ENCODE measurements at regions not wholly inside any gene's neighbourhood (a gene's known extent, or its start where the extent isn't known, plus 50 kb on each side); places are given as distances from the start of the nearest gene placed in this dataset.
A peak's percentile ranks its signal among the peaks of the same experiment; 100 is the strongest.

DNA sequence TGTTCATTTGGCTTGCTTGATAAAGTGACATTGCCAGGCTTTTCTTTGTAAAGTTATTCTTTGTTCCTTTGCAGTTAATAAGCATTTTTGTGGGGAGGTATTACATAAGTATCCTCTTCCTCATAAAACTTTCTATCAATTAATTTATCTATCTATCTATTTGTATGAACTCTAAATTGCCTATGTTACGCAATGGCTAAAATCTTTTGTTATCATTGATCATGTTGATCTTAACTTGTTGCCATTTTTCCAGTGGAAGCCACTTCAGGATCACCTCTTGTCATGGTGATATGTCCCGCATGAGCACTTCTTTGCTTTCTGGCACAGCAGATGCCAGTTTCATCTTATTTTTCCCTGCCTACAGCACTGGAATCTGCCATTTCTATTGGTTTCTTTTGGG lies 436.7 kb upstream of the KIF2A start:
- no peak overlapping the region for H3K4me3 ChIP-seq (ENCODE audit: low read length)
- TF ChIP-seq, protein P1, sequence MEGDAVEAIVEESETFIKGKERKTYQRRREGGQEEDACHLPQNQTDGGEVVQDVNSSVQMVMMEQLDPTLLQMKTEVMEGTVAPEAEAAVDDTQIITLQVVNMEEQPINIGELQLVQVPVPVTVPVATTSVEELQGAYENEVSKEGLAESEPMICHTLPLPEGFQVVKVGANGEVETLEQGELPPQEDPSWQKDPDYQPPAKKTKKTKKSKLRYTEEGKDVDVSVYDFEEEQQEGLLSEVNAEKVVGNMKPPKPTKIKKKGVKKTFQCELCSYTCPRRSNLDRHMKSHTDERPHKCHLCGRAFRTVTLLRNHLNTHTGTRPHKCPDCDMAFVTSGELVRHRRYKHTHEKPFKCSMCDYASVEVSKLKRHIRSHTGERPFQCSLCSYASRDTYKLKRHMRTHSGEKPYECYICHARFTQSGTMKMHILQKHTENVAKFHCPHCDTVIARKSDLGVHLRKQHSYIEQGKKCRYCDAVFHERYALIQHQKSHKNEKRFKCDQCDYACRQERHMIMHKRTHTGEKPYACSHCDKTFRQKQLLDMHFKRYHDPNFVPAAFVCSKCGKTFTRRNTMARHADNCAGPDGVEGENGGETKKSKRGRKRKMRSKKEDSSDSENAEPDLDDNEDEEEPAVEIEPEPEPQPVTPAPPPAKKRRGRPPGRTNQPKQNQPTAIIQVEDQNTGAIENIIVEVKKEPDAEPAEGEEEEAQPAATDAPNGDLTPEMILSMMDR (conservative IDR thresholded peaks at IDR 0.05; ENCODE audit: low read depth, low read length), result no peak
- DNase-seq (ENCODE audit: low read depth), result no peak

DNA sequence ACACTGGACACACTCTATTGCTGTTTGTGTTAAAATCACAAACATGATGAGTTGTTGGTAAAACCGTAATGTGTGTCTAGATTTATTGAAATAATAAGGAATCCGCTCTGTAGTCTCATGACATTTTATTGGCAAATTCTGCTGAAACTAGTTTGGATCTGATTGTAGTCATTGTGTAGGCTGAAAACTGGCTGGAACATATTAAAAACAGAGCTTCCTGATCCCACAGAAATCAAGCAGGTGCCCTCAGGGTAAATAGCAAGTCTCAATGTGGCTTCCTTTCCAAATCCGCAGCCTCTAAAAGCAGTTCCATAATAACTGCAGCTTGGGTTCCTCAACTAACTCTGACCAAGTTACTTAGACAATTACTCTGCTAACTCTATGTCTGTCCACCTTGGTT lies 427.5 kb upstream of the KIF2A start:
- DNase-seq (ENCODE audit: low read depth), result no peak
- TF ChIP-seq, protein P1 (conservative IDR thresholded peaks at IDR 0.05; ENCODE audit: low read depth, low read length), result no peak
- no peak overlapping the region for H3K4me3 ChIP-seq (ENCODE audit: low read length)

DNA sequence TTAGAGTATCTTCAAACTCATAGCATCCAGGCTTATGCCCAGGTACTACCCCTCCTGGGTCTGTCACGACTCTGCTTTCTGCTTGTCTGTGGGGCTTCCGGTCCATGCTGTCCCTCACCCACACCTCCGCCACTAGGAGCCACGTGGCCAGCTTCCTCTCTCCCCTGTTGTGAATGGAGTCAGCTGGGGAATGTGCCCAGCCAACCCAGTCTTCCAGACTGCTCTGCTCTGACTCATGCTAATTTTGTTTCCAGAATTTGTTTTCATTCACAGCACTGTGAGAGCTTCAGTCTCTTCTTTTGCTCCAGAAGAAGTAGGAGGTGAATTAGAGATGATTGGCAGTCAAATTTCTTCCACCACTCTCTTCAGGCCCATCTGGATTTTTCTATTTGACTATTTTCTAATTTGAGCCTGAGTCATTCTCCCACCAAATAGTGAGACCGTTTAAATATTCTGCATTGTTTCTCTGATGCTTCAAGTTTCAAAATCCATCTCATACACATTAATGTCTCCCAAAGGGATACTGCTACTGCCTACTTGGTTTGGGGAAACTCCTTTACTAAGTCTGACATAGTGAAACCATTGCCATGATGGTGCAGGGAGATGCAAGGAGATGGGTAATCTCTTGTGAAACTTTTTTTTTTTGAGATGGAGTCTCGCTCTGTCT lies 424.1 kb upstream of the KIF2A start:
- H3K4me3 ChIP-seq (ENCODE audit: low read length), result no peak overlapping the region
- TF ChIP-seq, protein P1 (conservative IDR thresholded peaks at IDR 0.05; ENCODE audit: low read depth, low read length), result no peak
- DNase-seq (ENCODE audit: low read depth), result peak; percentile 11

DNA sequence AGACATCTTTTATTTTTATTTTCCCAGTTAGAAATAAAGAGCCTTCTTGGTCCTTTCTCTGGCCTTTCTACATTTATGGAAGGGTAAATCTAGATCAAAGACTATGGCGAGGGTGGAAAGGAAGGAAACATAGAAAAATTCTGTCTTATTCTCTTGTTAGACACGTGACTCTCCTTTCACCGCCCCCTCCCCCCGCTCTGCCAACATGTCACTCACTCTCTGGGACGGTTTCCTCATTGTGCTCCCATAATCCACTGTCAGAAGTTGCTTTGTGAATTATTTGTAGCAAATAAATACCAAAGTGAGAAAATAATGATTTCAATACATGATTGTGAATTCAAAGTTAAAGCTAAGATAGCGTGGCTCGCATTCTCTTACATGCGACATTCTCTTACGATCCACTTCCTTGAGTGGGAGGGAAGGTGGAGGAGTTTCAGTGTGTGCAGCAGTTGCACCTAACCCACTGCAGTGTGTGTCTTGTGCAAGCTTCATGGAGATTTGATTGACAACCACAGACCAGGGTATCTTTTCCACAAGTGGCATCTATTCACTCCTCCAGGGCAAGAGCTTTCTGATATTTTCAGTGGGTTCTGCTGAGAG lies 423.0 kb upstream of the KIF2A start:
- TF ChIP-seq, protein P1 (conservative IDR thresholded peaks at IDR 0.05; ENCODE audit: low read depth, low read length), result no peak
- no peak for DNase-seq (ENCODE audit: low read depth)
- no peak overlapping the region for H3K4me3 ChIP-seq (ENCODE audit: low read length)

DNA sequence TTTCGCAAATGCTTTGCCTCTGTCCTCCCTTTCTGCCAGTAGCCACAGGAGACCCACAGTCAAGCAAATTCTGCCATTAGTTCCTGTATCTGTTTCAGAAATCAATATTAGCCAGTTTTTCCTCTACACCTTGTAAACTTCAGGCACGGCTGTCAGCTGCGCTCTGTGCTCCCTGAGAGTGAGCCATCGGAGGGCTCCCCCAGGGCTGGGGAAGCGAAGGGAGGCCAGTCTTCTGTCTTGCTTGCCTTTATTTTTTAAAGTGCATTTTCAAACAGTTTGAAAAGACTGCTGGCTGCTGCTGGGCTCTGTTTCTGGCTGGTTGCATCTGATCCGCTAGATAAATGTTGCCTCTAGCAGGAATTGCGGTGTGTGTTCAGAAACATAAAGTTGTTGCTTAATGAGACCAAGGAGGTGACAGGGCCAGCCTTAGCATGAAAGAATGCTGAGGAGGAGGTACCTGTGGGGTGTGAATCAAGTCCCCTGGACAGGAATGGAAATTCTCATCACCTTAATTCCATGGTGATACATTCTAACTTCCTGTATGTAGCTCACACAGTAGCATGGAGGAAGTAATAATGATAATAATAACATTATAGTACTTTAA lies 421.7 kb upstream of the KIF2A start:
- H3K4me3 ChIP-seq (ENCODE audit: low read length), result no peak overlapping the region

DNA sequence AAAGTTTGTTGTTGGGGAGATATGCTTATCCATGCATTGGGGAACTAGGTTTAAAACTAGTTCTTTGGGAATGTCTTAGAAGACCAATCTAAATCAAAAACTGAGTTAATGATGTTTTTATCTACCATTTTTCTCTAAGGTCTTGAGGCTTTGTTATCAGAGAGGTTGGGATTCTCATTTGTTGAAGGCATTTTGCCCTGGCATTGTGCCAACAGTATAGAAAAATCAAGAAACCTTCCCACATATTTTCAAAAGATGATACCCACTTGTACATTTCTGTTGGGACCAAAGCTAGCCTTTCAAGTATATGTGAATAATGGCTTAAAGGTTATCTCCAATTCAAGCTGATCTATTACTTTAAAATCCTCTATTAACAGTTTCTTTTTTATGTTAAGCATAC lies 419.8 kb upstream of the KIF2A start:
- TF ChIP-seq, protein P1 (conservative IDR thresholded peaks at IDR 0.05; ENCODE audit: low read depth, low read length), result no peak
- no peak overlapping the region for H3K4me3 ChIP-seq (ENCODE audit: low read length)
- DNase-seq (ENCODE audit: low read depth), result no peak

More for the DNA sequence above, 421.7 kb upstream of the KIF2A start:
- no peak for DNase-seq (ENCODE audit: low read depth)
- TF ChIP-seq, protein P1 (conservative IDR thresholded peaks at IDR 0.05; ENCODE audit: low read depth, low read length), result no peak

DNA sequence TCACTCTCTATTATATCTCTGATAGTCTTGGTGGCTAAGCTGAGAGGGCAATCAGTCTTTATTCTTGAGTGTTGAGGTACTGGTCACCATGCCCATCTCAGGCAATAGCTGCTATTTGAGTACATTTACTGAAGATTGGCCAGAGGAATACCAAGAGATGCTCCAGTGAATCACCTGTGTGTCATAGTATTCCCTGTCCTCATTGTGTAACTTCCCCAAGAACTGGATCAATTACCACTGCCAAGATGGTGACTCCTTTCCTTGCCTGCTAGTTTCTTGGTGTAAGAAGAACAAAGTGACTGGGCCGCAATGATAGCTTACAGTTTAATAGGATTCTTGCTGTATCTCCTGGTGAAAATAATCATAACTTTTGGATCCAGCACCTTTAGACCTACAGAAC lies 418.7 kb upstream of the KIF2A start:
- H3K4me3 ChIP-seq (ENCODE audit: low read length), result no peak overlapping the region
- TF ChIP-seq, protein P1 (conservative IDR thresholded peaks at IDR 0.05; ENCODE audit: low read depth, low read length), result no peak
- no peak for DNase-seq (ENCODE audit: low read depth)

Measured in retinal pigment epithelial cell (primary cell).